GM19455 (cell line): ENCODE measurements at regions not wholly inside any gene's neighbourhood (a gene's known extent, or its start where the extent isn't known, plus 50 kb on each side); places are given as distances from the start of the nearest gene placed in this dataset.

Source experiments
- ATAC-seq: cut with Tn5 transposase; IDR thresholded peaks from one replicate; pipeline ENCODE4 v1.9.1; 2021; ENCODE audit not compliant: unreplicated experiment

DNA sequence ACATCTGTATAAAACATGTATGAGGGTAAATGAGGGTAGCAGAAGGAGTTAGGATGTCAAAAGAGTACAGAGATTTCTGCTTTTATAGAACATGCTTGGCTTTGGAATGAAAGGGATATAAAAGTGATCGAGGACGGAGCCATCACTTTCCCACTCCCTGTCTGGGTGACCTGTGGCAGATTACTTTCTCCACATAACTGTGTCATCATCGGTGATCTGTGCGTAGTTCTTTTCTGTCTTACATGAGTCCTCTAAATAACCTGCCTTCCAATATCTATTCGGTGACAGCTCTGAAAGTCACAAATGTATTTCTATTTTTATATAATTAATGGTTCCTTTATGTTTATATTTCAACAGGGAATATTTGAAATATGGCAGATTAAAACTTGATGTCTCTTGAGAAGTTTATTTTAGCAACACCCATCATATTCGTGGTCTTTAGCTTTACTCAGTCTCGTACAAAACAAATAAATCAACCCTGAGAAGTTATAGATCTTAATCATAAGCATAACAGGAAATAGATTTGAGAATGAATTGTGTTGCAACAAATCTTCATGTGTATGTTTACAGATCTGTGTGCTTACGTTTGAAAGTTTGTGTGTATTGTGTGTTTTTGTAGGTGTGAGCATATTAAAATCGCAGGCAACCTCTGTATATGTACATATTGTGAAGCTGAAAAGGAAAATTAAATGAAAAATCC lies 1094.3 kb downstream of the EFNB2 start:
- no peak for ATAC-seq

- no peak for ATAC-seq
Observed at GRCh38 chr13:105436943-105437342, 1098.5 kb downstream of the EFNB2 start.

DNA sequence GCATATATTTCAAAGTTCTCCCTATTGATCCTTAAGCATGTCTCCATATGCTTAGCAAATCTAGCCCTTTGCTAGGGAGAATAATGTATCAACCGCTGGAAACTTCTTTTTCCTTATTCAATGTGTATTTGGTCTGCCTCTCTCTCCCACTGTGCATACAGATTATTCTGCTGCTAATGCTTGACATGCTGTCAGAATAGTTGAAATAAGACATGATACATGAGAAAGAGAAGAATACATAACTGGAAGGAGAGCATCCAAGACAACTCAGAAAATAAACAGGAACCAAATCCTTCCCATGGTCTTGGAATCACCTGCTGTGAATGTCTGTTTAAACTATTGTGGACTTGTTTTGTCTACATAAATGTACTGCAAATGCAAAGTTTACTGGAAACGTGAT lies 1103.0 kb downstream of the EFNB2 start:
- ATAC-seq, result no peak

GRCh38 chr13:105428811-105429210 lies 1106.7 kb downstream of the EFNB2 start:
- ATAC-seq, result no peak

GRCh38 chr13:105426441-105426840 lies 1109.0 kb downstream of the EFNB2 start:
- ATAC-seq, result no peak

GRCh38 chr13:105414639-105415038 lies 1120.8 kb downstream of the EFNB2 start:
- ATAC-seq, result no peak

GRCh38 chr13:105412171-105412570 lies 1123.3 kb downstream of the EFNB2 start:
- ATAC-seq, result no peak

- ATAC-seq, result no peak
Observed at GRCh38 chr13:105410602-105411001, 1124.9 kb downstream of the EFNB2 start.

DNA sequence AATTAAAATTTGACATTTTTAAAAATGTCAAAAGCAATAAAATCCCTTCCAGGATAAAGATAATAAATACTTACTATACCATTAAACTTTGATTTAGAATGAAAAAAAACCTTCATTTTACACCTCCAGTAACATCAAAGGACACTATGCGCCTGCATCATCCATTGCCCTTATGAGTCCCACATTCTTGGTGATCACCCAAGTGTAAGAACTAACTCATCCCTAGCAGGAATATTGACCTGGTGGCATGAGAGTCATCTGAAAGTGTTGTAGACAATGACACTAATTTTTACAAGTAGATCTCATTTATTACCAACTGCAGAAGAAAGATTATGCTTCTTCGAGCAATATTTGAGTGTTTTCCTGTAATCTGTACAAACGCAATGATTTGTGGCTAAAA lies 1128.9 kb downstream of the EFNB2 start:
- ATAC-seq, result no peak

DNA sequence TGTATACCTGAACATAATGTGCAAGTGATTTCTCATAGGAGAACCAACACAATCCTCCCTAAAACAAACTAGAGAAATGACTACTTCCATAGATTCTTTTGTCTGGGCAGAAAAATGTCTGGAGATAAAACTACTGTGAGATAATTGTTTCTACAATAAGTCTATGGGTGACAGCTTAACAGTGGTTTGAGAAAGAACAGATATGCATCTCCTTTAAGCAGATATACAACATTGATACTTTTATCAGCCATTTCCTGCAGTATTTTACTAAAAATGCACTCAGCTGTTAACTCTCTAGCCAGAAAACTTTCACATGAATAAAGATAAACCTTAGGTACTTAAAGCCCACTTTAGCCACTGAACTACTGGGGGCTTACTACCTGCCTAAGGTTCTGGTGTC lies 1132.4 kb downstream of the EFNB2 start:
- ATAC-seq, result no peak

DNA sequence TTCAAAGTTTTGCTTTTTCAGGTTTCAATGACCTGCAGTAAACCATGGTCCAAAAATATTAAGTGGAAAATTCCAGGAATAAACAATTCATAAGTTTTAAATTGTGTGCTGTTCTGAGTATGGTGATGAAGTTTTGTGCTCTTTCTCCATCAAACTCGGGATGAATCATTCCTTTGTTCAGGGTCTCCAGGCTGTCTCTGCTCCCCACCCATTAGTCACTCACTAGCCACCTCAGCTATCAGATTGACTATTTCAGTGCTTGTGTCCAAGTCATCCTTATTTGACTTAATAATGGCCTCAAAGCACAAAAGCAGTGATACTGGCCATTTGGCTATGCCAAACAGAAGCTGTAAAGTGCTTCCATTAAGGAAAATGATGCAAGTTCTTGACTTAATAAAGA lies 1140.4 kb downstream of the EFNB2 start:
- no peak for ATAC-seq

DNA sequence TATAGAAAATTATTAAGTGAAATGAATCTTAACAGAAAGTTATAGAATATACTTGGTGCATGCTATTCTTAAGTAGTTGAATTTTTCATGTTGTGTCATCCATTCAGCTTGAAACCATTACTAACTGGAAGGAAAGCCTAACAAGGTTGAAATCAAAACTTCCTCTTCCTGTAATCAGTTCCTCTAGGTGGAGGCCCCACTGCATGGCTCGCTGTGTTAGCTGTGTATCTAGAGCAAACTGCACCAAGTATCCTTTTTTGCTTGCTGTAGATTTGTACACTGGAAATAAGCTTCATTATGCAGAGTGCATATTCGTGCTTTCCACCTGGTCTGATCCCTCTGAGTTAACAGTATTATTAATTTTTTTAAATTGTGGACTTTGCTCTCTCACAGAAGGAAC lies 1146.1 kb downstream of the EFNB2 start:
- no peak for ATAC-seq

DNA sequence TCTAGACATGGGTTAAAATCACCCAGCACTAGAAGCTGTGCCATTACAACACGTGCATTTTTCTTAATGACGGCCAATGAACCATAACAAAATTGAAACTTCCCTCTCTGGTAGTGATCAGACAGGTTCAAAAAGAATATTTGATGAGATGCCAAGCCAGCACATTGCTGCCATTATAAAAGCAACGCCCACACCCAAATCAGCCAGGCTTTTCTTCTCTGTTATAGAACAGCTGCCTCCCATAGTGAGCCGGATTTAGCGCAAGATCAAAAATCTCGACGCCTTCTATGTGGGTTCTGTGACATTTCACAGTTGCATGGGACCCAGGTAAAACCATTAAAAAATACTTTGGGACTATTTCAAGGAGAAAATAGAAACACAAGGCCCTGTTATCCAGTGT lies 1158.0 kb downstream of the EFNB2 start:
- no peak for ATAC-seq

- no peak for ATAC-seq
Observed at GRCh38 chr13:105370011-105370650, 1165.3 kb downstream of the EFNB2 start.

- ATAC-seq, result no peak
Observed at GRCh38 chr13:105368781-105369180, 1166.7 kb downstream of the EFNB2 start.

- ATAC-seq, result no peak
Observed at GRCh38 chr13:105365831-105366230, 1169.6 kb downstream of the EFNB2 start.

GRCh38 chr13:105365021-105365550 lies 1170.4 kb downstream of the EFNB2 start:
- ATAC-seq, result no peak

DNA sequence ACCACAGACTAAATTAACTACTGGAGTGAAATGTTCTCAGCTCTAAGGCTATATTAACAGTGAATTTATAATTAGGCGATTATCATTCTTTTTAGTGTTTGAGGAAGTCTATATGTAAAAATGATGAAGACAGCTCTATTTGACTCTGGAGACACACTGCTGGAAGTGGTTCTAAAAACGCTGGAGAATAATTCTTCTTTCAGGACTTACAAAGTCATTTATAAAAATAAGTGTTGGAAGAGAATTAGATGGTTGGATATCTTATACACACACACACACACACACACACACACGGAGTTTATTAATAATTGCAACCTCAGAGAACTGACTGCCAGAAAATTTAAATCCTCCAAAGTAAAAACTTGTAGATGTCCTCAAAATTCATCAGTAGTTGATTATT lies 1171.3 kb downstream of the EFNB2 start:
- ATAC-seq, result no peak

DNA sequence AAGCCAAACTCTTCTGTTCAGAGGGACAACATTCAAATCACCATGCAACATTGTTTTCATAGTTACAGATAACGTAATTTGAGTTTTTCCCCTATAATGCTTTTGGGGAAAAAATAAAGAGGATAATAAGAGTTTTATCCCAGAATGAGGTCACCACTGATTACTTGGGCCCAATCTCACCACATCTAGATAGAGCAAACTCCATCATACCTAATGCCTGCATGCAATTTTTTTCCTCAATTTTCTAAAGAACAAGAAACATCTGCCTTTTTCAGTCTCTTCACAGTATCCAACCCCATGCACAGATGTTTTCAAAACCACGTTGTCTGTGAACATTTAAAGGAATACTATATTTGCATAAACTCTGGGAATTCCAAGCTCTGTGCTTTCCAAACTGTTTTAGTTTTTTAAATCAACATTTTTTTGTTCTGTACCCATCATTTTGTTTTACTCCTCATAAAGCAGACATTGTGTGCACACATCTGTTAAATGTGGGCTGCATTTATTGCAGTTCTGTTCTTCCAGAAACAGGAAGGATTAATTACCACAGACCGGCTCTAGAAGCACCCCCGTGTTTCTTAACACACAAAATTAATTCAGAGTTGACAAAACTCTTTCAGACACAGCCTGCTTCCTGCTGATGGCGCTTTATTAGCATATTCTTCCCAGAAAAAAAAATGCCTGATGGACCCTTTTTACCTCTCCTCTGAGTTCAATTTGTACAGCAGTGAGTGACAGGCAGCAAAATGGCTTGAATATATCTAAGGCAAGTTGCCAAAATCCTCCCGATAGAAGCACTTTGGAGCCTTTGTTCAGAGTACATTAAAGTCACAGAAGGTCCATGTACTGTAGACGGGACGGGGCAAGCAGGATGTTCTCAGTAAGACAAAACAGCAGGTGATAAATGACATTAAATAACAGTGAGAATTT lies 1171.9 kb downstream of the EFNB2 start:
- no peak for ATAC-seq

GRCh38 chr13:105353654-105354053 lies 1181.8 kb downstream of the EFNB2 start:
- no peak for ATAC-seq

GRCh38 chr13:105349082-105349723 lies 1186.3 kb downstream of the EFNB2 start:
- ATAC-seq, result no peak
